HG03442 (cell line): ENCODE measurements at regions not wholly inside any gene's neighbourhood (a gene's known extent, or its start where the extent isn't known, plus 50 kb on each side); places are given as distances from the start of the nearest gene placed in this dataset.
"Not testable (repeated sequence)": the region's sequence is repeated elsewhere in the genome, so short reads cannot be mapped to it uniquely, and the experiment has no call there.

Source experiments
- ATAC-seq: cut with Tn5 transposase; IDR thresholded peaks from one replicate; pipeline ENCODE4 v1.9.1; 2021; ENCODE audit warnings: mild to moderate bottlenecking, moderate library complexity; ENCODE audit not compliant: unreplicated experiment

DNA sequence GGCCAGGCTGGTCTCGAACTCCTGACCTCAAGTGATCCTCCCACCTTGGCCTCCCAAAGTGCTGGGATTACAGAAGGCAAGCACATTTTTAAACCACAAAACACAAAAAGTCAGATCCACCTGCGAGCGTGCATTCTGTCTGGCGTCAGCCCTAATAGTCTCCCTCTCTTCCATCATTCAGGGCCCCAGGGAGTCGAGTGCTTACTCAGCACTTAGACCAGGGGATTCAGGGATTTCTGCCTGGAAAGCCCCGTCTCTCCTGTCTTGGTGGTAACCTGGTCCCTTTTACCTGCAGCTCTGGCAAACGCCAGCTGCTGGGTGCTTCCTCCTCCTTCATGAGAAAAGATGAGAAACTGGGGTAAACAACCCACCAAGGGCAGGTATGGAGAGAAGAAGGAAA is 443.1 kb downstream of the SOX9 start:
- ATAC-seq: no peak

- no peak for ATAC-seq
Observed at GRCh38 chr17:72565006-72565405, 444.2 kb downstream of the SOX9 start.

DNA sequence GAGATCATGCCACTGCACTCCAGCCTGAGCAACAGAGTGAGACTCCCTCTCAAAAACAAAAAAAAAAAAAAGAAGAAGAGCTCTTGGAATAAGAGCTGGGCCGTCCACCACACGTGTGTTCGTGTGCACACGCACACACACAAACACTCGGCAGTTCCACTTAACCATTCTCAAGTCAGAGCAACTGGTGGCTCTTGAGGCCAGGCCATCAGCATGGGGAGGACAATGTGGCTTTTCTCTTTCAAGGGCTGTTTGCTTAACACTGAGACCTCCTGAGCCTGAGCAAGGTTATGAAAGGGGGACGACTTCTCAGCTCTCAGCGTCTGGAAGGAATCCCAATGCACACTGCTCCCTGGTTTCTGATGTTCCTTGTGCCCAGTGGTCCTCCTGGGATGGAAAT is 444.9 kb downstream of the SOX9 start:
- no peak for ATAC-seq

DNA sequence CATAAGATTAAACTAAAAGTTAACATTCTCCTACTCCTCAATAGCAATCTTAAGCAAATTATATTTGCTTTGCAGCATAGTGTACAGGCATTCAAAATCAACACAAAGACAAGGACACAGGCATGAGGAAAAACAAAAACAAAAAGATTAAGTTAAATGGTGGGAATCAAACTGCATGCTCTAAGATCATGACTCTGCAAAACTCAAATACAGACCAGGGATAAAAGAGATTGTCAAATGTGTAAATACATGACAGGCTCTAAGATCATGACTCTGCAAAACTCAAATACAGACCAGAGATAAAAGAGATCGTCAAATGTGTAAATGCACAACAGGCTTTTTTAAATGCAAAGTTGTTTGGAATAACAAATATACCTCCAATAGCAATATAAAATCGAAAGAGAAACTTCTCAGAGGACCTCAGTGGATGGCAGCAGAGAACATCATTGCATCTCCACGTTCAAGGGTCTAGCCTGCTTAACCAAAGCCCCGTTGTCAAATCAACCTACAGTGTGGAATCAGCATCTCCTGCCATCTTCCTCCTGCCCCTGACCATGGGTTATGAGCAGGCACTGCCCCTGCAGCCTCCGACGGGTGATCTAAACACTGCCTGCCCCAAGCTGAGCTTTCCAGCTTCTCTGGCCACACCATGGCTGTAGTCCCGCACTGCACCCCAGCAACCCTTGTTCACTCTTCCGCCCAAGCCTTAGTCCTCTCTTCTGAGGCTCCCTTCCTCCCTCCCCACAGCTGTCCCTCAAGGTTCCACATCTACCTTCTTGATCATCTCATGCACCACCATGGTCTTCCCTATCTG is 446.1 kb downstream of the SOX9 start:
- ATAC-seq: no peak

GRCh38 chr17:72567774-72568173 is 447.0 kb downstream of the SOX9 start:
- no peak for ATAC-seq

DNA sequence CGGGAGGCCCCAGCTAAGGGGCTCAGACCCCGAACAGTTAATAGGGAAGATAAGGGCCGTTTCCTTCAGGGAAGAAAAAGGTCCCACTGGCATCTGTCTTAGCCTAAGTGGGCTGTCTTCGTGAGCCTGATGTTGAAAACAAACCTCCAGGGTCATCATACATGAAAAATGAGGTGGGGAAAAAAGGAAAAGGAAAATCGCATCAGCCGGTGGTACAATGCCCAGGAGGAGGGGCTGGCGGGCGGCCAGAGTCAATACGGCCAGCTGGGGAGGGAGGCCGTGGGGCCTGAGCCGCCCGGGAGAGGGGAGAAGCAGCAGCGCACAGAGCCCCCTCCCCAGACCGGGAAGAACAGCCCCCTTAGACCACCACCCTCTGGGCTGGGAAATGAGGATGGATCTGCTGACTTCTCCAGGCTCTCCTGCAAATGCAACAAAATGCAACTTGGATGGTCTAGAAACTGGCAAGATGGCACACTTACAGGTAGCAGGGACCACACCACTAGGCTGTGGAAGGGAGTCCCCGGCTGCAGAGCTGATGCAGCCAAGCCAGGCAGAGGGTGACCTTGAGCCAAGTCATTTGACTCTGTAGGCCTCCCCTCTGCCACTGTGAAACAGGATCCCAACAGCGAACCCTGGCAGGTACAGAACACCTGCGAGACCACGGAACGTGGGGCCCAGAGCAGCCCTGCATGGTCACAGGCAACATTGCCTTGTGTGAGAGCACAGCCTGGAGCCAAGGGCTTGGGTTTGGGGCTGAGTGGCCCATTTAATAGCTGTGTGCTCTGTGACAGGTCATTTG is 448.5 kb downstream of the SOX9 start:
- no peak for ATAC-seq

DNA sequence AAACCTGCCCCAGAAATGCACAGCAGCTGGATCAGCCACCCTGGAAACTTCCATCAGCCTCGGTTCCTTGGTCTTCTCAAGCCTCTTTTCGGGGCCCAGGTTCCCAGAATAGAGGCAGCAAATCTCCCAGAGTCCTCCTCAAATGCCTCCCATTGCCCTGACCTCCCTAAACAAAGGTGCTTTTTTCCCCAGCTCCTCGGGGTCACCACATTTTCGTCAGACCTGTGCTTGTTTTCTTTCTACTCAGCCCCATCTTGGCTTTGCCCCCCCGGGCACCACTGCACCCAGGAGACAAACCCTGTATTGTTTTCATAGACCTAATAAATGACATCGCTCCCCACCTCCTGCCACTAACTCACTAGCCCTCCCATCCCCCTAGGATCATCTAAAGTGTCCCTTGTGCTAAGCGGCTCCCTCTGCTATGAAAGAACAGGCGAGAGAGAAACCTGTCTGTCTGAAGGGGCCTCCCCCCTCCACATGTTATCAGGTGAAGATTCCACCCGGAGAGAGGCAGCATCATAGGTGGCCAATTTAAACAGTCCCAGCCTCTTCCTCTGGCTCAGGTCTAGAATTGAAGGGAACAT is 451.1 kb downstream of the SOX9 start:
- no peak for ATAC-seq

GRCh38 chr17:72572604-72573491 is 452.0 kb downstream of the SOX9 start:
- ATAC-seq: no peak

GRCh38 chr17:72573492-72573801 is 452.6 kb downstream of the SOX9 start:
- ATAC-seq: not testable (repeated sequence)

DNA sequence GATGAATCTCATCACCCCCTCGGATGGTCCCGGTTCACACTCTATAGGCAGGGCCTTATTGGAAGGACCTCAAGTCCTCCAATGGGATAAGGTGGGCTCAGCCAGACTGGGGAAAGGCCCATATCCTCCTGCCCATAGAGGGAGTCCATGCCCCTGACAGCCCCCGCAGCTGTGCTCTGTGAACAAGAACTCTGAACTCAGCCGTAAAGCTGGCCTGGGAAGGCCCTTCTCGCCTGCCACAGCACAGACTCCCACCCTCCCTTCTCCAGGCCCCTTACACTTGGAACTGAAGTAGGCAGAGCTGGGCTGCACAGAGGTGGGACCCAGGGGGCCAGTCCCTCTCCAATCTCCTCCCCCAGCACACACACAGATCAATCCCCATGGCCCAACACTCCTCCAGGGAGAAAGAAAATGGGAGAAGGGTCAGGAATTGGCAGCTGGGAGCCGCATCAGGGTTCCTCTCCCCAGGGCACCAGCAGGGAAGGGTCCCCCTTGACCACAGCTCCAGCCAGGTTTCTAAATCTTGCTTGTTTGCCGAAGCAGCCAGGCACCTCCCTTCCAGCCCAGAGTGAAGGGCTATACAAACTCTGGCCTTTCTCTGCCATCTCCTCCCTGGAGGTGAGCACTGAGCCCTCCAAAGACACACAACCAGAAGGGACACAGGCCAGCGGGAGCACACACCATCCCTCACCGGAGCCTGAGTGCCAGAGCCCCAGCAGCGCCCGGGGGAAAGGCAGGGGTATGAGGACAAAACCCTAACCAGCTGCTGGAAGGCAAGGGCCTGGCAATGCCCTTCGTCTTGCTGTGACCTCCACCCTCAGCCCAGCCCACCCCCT is 454.1 kb downstream of the SOX9 start:
- ATAC-seq: no peak

DNA sequence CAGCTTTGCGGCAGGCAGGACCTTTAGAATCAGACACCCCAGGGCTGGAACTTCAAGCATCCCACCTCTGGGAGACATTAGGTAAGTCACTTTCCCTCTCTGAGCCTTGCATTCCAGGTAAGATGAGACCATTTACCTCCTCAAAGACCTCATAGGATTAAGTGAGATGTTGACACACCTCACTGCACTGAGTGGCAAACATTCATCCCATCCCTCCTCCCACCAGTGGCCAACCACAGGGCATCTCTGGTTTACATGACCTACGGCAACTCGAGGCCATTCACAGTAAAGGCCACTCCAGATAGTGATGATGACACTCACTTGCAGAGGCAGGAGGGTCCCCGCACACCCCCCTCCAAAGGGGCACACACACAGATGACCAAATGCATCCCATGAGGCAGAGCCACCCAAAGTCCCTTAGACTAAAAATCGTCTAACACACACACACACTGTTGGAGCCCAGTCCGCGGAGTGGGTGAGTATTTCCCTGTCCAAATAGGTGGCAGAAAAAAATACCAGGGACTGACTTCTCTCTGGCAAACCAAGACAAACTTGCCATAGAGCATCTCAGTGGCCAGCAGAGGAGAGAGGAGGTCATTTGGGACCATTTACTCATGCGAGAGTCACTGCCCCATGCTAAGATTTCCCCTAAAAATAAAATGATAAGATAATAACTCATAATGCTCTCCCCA is 454.9 kb downstream of the SOX9 start:
- ATAC-seq: no peak

GRCh38 chr17:72576289-72576759 is 455.5 kb downstream of the SOX9 start:
- ATAC-seq: no peak

DNA sequence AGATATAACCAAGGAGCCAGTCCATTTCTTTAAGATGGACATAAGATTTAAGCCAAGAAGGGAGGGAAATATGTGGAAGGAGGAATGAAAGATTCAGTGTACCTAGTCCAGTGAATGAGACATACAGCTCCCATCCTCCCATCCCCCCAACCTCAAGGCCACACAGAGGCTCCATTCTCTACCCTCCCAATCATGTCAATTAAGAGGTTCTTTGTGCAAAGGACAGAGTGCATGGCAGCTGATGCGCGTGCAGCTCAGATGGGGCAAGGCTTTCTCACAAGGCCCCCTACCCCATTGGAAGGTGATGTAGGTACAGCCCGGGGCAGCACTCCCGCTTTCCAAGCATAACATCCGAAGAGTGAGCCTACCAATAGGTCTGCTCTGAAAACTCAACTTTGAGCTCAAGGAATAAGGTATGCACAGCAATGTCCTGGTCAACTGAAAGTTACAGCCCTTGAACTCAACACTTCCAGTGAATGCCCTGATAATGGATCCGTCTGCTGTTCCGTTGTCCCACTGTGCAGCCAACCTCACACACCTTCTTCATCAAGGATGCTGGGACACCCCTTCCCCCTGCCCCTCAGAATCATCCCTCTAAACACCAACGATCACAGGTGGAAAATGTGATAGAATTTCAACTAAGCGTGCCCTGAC is 458.1 kb downstream of the SOX9 start:
- no peak for ATAC-seq

GRCh38 chr17:72579990-72580320 is 459.1 kb downstream of the SOX9 start:
- ATAC-seq: no peak

DNA sequence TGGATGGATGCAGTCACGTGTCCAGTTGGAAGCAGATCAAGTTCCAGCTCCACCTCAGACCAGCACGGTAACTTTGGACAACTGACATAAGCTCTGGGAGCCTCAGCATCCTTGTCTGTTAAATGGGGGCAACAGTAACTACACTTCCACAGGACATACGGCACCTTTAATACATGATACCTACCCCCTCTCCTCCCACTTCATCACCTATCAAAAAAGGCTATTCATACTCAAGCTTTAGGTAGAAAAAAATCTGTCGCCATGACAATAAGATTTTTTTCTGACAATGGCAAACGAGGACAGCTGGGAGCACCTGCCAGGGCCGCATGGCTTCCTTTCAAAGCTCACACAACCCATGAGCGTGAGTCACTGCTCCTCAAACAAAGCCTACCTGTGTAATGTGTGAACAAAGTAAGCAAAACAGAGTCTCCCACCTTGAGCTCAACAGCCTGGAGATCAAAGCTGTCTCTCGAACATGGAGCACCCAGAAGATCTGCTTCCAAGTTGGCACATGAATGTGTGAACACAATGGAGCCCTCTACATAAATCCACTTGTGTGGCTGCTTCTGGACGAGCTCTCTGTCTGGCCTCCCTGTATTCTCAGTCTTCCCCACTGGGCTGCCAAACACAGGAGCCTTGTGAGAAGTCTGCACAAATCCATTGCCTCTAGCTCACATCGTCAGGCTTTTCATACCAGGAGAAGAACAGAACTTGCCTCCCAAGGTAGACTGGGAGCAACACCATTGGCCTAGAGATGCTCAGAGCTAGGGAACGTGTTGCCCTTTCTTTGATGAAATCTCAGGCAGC is 459.7 kb downstream of the SOX9 start:
- ATAC-seq: no peak

DNA sequence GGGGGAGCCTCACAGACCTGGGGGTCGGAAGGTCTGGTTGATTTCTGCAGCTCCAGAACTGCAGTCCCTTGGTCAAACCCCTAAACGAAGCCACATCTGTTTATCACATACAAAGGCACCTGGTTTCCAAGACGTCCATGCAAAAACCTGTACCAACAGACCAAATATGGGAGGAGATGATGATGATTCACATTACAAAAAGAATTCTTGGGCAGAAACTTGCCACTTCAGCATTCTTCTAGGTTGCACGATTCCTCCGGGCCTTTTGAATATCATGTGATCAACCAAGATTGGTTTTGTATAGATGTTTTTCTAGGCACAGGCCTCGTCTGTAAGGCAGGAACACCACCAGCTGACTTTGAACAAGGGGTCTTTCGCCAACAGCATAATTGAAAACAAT is 466.3 kb downstream of the SOX9 start:
- ATAC-seq: no peak

- ATAC-seq: no peak
Observed at GRCh38 chr17:72587773-72588511, 467.1 kb downstream of the SOX9 start.

GRCh38 chr17:72588561-72588960 is 467.7 kb downstream of the SOX9 start:
- ATAC-seq: no peak
